EL (cell line): ENCODE measurements at regions not wholly inside any gene's neighbourhood (a gene's known extent, or its start where the extent isn't known, plus 50 kb on each side); places are given as distances from the start of the nearest gene placed in this dataset.
A peak's percentile ranks its signal among the peaks of the same experiment; 100 is the strongest.

Experiments used
- DNase-seq: peaks from one replicate; pipeline ENCODE4 v3.0.0-alpha.2; 2016

DNA sequence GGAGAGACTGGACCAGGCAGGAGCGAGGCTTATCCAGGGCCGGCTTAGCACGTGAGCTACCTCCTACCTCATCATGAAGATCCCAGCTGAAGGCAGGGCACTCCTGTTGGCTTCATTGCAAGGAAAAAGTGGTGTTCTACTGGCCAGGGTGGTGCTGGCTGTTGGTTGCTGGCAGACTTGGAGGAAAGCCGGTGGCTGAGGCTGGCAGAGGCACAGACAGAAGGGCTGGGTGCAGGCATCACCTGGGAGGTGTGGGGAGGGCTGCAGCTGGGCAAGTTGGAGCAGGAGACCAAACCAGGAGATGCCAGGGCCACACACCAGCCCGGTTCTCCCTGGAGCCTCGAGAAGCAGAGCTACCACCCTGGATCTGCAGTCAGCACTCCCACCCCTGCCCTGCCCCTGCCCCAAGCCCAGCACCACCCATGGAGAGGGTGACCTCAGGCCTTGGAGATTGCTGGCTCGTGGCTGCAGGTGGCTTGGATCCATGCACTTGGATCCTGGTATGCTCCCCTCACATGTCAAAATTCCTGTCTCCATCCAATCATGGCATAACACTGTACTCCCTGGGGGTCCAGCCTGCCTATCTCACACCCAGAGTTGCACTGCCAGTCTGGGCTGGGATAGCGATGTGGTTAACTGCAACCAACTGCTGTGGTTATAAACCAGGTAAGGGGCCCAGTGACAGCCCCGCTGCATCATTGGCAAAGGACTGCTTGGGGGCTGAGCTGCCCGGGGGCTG lies 49.7 kb downstream of the GLI2 start:
- no peak for DNase-seq

DNA sequence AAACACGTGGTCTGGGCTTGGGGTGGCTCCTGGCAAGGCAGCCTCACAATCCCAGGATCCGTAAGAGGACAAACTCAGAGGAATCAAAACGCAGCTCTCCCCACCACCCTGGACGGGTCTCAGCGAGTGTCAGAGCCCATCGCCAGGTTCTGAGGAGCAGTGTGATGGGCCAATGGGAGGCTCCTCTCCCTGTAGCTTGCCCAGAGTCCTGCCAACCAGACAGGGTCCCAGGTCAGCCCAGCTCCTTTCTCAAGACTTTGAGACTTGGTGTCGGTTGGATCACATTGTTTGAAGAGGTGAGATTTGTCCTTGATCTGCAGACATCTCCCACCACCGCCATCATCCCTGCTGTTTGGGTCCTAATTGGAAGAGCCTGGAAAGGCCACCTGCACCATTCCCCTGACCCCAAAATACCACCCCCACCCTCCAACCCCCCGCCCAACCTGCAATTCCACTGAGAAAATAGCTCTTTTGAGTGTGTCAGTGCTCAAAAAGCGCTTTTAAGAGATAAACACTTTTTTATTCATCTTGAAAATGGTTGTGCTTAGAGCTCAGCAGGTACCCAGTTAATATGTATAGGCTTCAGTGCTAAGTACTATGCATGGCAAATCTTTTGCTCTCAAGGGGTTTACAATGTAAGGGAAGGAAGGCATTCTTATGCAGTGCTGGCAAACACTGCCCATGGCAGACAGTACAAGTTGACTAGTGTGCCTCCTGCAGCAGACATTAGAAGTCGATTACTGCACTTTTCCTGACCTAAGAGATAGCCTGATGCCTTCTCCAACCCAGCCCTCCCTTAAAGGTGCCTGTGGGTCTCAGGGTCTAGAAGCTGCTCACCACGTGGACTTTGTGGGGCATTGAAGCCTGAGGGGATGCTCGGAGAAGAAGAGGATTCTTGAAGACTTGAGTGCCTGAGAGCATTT lies 50.6 kb downstream of the GLI2 start:
- DNase-seq, result no peak

DNA sequence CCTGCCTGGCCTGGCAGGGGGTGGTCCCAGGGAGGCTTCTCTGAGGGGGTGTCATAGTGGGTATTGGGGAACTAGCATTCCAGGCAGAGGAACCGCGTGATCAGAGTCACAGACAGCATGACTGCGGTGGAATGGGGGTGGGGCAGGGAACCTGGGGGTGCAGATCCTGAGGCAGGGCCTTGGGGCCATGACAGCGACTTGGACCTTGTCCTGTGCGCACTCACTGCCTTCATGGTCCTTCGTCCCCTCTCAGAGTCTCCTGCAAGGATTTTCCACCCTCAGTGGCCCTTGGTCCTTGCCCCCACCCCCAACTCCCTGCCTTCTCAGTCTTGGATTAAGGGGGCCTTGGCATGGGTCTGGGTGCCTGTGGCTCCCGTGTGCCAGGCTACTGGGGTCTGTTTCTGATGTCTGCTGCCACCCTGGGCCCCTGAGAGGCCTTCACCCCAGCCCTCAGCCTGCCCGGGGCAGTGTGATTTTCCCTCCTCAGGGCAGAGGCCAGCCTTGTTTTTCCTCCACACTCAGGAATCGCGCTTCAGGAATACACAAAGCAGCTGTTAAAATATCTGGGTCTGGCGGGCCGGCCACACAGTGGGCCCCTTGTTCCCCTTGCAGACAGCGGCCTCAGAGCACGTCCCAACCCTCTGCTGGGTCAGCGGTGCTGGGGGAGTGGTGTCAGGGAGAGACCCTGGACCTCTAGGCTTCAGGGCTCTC lies 51.6 kb downstream of the GLI2 start:
- DNase-seq, result no peak

DNA sequence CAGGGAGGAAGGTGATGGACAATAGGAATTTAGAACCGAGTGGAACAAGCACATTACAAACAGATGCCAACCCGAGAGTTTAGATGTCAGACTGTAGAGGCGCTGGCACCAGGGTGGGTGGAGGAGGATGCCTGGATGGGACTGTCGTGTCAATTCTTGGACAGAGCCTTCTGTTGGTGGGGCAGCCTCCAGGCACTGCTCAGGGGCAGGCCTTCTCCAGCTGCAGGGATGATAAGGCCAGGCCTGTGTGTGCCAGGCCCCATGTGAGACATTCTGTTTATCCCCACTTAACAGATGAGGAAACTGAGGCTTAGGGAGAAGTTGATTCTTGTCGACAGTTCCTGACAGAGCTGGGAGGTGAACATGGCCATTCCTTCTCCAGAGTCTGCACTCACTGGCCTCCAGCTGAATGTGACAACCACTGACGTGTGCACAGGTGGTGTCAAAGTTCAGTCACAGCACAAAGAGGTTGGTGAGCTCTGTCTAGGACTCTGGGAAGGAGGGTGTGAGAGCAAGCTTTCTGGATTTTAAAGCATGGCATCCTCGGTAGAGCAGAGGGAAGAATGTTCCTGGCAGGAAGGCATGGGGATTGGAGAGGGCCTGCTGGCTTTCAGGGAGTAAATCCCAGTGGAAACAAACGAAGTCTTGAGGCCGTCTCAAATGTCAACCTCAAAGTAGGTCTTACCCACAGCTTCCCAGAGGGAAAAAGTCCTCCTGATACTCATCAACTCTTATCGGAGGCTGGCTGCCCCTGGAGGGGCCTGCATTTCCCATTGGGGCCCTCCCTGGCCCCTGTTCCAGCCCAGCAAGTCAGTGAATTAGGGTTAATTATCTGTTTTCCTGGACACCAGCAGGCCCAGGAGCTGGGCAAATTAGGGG lies 52.4 kb downstream of the GLI2 start:
- DNase-seq, result no peak

DNA sequence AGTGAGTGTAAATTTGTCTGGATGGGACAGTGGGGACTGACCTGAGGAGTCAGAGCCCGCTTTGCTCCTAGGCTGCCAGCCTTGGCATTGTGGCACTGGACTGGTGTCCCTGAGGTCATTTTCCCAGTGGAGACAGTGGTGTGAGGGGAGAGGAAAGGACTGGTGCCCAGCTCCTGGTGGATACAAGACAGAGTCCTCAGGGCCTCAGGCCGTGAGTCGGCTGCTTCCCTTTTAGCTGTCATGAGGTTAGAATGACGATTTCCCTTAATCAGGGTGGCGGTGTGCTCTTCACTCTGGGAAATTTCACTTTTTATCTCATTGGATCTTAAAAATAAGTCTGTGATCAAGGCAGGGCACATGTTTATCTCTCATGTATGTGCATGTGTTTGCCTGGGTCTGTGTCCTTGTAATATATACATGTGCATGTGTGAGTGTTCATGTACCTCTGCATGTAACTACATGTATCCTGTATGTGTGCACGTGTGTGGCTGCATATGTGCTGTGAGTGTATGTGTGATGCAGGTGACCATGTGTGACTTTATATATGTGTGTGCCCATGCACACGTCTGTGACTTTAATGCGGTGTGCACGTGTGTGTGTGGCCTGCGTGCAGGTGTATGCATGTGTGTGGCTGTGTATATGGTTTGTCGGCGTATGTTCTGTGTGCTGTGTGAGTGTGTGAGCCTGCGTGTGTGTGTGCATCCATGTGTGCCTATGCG lies 55.7 kb downstream of the GLI2 start:
- no peak for DNase-seq

GRCh38 chr2:120791962-120792297 lies 56.3 kb downstream of the GLI2 start:
- peak; percentile 31 for DNase-seq

GRCh38 chr2:120793682-120794403 lies 58.2 kb downstream of the GLI2 start:
- no peak for DNase-seq

DNA sequence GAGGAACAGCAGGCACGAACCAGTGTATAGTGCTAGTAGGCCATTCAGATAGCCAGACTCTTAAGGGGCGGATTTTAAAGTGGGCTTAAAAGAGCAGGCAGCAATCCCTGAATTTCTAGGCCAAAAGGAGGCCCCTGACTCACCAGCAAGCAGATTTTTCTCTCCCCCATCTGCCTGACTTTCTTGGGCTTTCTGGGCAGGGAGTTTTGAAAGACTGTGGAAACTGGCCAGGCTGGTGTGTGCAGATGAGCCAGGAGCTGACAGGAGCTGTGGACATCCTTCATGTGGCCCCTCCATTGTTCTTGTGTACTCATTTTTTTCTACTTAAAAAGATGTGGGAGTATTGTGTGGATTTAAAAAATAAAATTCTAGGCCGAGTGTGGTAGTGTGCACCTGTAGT lies 59.0 kb downstream of the GLI2 start:
- DNase-seq, result no peak

DNA sequence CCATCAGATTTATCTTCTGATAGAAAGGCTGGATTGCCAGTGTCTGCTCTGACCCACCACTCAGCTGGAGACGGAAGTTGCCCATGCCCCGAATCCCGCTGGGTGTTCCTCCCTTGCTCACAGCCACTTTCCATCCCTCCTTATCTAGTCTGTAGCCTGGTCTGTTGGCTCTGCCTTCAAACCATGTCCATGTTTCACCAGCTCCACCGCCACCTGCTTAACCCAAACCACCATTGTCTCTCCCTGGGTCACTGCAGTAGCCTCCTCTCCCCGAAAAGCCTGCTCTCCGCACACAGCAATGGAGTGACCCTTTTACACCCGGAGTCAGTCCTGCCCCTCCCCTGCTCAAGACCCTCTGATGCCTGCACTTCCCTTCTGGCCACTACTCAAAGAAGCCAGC lies 60.4 kb downstream of the GLI2 start:
- no peak for DNase-seq

DNA sequence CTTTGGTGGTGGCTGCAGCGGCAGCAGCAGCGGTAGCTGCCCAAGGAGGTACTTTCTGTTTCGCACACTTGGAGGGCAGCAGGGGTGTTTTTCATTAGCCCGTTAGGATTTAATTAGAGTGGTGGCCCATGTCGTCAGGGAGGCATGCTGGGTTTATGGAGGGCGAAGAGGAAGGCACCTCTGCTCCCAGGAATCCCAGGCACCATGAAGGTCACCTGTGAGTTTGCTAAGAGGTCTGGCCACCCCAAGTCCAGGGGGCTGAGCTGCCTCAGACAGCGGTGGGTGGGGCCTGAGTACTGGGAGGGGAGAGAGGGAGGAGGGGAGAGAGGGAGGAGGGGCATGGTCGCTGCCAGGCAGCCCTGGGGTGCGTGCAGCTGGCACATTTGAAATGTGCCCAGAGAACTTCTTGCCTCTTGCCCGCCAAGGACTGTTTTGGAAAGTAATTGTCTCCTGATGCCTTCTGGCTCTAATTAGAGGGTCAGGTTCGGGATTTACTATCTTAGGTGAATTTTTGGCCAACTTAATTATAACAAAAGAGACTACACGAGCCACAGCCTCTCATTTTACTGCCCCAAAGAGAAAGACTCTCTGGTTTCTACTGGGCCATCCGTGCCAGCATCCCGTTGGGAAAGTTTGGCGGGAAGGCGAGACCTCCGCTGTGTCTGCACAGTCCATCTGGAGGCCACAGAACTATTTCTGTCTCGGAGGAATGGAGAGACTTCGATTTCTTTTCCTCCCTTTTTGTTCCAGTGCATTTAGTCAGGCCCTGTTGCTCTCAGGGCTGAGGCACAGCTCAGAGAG lies 62.0 kb downstream of the GLI2 start:
- no peak for DNase-seq

DNA sequence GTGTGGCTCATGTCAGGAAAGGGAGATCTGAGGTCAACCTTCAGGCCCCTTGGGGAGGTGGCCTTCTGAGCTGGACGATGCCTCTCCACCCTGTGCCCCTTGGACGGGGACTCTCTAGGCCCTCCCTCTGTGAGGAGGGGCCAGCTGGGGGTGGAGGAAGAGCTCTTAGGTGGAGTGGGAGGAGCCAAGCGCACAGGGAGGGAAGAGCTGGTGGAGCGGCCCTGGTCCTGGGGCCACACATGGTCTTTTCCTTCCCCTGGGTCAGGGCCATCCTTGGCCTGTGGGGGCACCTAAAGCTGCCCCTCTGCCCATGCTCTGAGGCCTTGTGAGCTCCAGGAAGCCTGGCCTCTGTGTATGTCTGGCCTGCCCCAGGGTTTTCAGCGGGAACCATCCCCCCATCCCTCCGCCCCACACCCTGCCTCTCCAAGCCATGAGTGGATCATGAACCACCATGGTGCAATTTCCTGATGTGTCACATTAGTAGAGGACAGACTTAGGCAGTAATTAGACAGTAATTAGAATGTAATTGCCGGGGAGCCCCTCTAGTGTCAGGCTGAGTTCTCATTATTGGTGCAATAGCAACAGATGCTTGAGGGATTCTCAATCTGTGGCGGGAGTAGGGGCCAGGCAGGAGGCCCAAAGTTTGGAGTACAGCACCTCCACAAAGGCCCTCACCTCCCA lies 63.0 kb downstream of the GLI2 start:
- DNase-seq, result no peak

- DNase-seq, result no peak
Measured at GRCh38 chr2:120802158-120802557, 66.5 kb downstream of the GLI2 start.

GRCh38 chr2:120802867-120803484 lies 67.3 kb downstream of the GLI2 start:
- no peak for DNase-seq

DNA sequence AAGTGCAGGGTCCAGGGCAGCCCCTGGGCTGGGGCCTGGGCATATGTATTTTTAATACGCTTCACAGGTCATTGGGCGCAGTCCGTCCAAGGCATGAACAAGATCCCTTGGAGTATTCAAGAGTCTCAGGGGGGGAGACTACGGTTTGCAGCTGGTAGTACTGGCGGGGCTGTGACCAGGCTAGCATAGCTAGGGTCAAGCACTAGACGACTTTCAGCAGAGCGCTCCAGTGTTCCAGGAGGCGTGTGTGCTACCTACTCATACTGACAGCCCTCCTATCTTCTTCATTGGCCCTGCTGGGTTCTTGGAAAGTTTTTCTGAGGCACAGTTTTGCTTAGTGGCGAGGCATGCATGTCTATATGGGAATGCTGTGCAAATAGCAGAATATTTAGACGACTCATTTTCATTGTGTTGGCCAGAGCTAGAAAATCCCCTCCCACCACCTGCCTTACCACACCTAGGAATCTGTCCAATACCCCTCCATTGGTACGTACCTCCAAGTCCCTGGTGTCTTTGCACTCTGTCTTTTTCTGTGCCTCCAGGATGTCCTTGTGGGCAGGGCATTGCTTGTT lies 68.2 kb downstream of the GLI2 start:
- DNase-seq, result no peak

DNA sequence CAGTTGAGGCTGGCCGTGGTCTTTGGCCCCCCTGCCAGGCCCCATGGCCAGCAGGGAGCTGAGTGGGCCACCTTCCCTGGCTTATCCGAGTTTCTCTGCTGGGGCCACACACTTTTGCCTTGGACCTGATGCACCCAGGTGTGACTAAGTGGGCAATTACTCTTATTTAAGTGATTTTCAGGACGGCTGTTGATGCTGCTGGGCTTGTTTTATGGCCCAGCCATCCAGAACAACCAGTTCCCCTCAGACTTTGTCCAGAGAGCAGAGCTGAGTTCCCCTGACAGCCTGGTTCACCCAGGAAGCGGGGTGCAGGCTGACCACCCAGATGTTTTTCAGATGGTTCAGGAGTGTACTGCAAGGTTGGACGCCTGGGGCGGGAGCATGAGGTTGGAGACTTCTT lies 68.8 kb downstream of the GLI2 start:
- DNase-seq, result no peak

GRCh38 chr2:120805011-120805410 lies 69.3 kb downstream of the GLI2 start:
- DNase-seq, result no peak

DNA sequence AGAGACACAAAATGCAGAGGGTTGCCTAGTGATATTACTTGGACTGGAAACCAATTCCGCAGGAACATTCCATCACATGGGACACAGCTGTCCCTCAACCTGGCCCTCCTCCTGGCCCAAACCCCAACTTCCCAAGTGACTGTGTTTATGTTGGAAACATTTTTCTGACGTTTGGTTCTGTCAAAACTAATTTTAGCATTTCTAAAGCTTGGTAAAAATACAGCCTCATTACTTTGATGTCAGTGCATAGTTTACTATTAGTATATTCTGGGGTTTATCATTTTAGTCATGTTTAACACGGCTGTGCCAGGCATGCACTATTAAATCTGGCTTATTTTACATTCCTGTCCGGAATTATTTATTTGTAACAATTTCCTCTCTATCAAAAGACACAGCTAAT lies 69.9 kb downstream of the GLI2 start:
- DNase-seq, result no peak

- no peak for DNase-seq
Measured at GRCh38 chr2:120807751-120808150, 72.1 kb downstream of the GLI2 start.

GRCh38 chr2:120809151-120809550 lies 73.5 kb downstream of the GLI2 start:
- peak; percentile 39 for DNase-seq
